Retinal pigment epithelial cell (primary cell): ENCODE measurements at regions not wholly inside any gene's neighbourhood (a gene's known extent, or its start where the extent isn't known, plus 50 kb on each side); places are given as distances from the start of the nearest gene placed in this dataset.

Source experiments
- DNase-seq: peaks from one replicate; pipeline ENCODE4 v3.0.0-alpha.2; 2010; ENCODE audit warnings: low read depth
- H3K4me3 ChIP-seq: 2 replicates; pipeline ENCODE4 v1.5.1; 2011; ENCODE audit warnings: mild to moderate bottlenecking, low read length, control low read depth, moderate library complexity
- CTCF ChIP-seq: conservative IDR thresholded peaks from 2 replicates; pipeline ENCODE4 v1.5.1; 2011; ENCODE audit warnings: low read depth, low read length, control low read depth, inconsistent platforms

DNA sequence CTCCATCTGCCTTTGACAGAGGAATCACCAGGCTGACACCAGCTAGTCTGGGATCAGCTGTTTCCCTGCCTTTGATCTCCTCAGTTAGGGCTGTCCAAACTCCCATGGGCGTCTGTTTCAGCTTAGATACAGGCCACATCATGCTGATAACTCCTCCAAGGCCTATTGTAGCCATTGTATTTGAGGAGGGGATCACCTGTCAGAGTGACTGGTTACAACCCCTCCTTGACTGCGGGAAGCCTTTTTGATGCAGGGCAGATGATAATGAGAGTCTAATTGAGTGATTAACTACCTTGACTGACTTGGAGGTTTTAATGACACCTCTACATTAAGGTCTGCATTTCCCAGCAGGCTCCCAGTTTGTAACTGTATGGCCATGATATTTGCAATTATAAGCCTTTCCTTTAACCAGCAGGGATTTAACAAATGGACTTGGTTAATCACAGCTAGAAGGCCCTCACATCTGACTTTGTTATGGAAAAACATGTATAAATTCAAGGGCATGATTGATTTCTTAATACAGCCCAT, 863.5 kb downstream of the KCNJ2 start:
- no peak for TF ChIP-seq CTCF
- H3K4me3 ChIP-seq, result no peak overlapping the region
- no peak for DNase-seq

DNA sequence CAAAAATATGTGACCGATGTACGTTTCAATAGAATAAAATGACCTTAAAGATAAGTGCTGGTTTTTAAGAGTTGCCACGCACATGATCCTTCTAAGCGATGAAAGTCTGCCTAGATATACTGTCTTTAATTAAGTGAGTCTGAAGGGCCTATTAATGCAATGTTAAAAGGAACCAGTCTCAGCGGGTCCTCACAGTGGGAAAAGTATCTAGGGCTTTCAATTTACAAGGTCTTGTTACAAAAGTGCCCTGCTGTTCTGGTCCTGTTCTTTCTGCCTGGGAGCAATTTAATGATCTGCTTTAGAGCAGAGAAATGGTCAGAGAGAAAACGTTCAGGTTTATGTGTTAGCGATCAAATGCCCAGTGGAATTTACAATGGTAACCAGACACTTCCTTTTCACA, 864.0 kb downstream of the KCNJ2 start:
- TF ChIP-seq CTCF, result no peak
- H3K4me3 ChIP-seq, result no peak overlapping the region
- no peak for DNase-seq

DNA sequence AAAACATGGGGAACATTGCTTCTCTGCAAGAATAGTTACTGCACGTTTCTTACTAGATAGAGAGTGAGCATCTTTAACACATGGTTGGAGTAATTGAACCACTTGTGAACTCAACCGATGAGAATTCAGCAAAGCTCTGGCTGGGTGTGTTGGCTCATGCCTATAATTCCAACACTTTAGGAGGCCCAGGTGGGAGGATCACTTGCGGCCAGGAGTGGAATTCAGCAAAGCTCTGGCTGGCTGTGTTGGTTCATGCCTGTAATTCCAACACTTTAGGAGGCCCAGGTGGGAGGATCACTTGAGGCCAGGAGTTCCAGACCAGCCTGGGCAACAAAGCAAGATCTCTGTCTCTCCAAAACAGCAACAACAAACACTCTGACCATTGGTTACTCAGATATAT, 865.9 kb downstream of the KCNJ2 start:
- no peak overlapping the region for H3K4me3 ChIP-seq
- no peak for DNase-seq
- no peak for TF ChIP-seq CTCF

- DNase-seq, result no peak
- no peak overlapping the region for H3K4me3 ChIP-seq
- no peak for TF ChIP-seq CTCF
These were observed 868.1 kb downstream of the KCNJ2 start for GRCh38 chr17:71037386-71037785.

- no peak for DNase-seq
- no peak for TF ChIP-seq CTCF
- no peak overlapping the region for H3K4me3 ChIP-seq
These were observed 870.1 kb downstream of the KCNJ2 start for GRCh38 chr17:71039391-71039790.

- no peak for DNase-seq
- no peak overlapping the region for H3K4me3 ChIP-seq
- TF ChIP-seq CTCF, result no peak
These were observed 883.6 kb downstream of the KCNJ2 start for GRCh38 chr17:71052971-71053370.

DNA sequence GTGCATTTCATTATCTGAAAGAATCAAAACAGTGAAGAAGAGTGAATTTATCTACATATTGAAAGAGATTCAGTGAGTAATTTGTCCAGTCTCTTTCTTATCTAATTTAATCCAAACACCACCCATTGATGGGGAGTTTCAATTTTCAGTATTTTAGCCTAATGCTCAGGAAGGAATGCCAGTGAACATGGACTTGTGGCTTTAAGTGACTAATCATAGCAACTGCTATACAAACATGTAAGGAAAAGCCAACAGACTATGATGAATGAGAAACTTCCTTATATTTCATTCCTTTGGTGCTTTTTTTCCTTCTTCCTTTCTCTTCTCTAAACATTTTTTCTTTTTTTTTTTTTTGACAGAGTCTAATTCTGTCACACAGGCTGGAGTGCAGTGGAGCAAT, 885.8 kb downstream of the KCNJ2 start:
- no peak overlapping the region for H3K4me3 ChIP-seq
- no peak for DNase-seq
- TF ChIP-seq CTCF, result no peak
